ENCODE measurements at regions not wholly inside any gene's neighbourhood (a gene's known extent, or its start where the extent isn't known, plus 50 kb on each side); places are given as distances from the start of the nearest gene placed in this dataset.

- TF ChIP-seq, protein P1, sequence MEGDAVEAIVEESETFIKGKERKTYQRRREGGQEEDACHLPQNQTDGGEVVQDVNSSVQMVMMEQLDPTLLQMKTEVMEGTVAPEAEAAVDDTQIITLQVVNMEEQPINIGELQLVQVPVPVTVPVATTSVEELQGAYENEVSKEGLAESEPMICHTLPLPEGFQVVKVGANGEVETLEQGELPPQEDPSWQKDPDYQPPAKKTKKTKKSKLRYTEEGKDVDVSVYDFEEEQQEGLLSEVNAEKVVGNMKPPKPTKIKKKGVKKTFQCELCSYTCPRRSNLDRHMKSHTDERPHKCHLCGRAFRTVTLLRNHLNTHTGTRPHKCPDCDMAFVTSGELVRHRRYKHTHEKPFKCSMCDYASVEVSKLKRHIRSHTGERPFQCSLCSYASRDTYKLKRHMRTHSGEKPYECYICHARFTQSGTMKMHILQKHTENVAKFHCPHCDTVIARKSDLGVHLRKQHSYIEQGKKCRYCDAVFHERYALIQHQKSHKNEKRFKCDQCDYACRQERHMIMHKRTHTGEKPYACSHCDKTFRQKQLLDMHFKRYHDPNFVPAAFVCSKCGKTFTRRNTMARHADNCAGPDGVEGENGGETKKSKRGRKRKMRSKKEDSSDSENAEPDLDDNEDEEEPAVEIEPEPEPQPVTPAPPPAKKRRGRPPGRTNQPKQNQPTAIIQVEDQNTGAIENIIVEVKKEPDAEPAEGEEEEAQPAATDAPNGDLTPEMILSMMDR (IDR thresholded peaks at IDR 0.05), result no peak
- TF ChIP-seq POLR2A (IDR thresholded peaks at IDR 0.05), result no peak
These were observed 478.9 kb upstream of the GBE1 start for GRCh38 chr3:82240322-82240721.
